Fibroblast of skin of right quadriceps (primary cell): ENCODE measurements at regions not wholly inside any gene's neighbourhood (a gene's known extent, or its start where the extent isn't known, plus 50 kb on each side); places are given as distances from the start of the nearest gene placed in this dataset.
"Not testable (repeated sequence)": the region's sequence is repeated elsewhere in the genome, so short reads cannot be mapped to it uniquely, and the experiment has no call there.

Experiments used
- DNase-seq: peaks from one replicate; pipeline ENCODE4 v3.0.0-alpha.2; 2013

DNA sequence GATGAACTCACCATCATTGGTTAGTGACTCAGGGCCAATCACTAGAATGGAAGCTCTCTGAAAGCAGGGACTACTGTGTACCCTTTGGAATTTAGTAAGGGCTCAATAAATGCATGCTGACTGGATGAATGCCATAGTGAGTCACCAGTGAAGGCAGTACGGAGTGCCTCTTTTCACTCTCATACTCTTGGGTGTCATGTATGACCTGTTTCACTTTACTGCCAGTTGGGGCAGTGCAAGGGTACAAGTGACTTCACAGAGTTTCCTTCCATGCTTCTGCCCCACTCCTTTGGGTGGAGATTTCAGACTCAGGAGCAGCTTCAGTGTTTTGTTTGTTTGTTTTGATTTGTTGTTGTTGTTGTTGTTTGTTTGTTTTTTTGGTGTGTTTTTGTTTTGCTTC is 57.7 kb downstream of the SOX3 start:
- no peak for DNase-seq

DNA sequence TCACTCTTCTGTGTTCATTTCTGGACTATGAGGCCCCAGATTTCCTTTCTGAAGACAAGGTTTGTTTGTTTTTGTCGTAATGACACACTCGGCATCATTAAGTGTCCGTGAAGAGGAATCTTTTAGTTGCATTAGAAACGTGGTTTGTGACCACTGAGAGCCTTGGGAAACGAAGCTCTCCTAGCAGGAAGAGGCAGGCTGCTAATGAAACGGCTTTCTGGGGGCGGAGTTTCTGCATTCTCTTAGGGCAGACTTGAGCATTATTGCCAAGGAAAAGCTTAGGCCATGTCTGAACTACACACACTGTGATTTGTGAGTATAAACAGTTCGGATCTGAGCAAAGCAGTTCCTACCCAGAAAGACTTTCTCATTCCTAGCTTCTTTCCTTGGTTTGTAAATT is 64.0 kb downstream of the SOX3 start:
- no peak for DNase-seq

DNA sequence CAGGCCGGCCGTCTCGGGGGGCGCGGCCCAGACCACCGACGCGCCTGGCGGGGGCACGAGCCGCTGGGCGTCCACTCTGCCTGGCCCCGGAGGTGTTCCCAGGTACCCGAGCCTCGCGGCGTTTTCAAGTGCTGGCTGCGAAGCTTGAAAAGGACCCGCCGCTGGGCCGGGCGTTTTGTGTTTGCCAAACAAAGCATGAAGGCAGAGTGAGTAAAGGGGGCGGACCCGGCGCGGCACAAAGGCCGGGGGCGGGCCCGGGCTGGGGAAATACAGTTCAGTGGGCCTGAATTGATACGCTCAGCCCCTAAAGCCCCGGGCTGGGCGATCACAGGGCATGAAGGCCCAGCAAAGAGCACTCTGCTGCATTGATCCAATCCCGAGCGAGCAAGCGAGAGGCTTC is 65.4 kb downstream of the SOX3 start:
- DNase-seq, result no peak

DNA sequence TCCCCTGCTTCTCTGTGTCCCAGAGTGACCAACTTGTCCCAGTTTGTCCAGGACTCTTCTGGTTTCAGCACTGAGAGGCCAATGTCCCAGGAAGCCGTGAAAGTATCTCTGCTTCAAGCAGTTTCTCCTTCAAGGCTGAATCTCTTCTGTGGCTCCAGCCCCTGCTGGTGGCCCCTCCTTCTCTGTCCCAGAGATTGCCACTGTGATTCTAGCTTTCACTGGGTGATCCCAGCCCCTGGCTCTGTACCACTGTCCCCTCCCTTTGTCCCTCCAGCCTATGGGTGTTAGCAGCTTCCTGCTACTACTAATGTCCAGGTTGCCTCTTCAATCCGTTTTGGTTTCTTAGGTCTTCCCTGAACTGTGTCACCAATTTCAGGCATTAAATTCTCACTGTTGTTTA is 70.5 kb downstream of the SOX3 start:
- no peak for DNase-seq

DNA sequence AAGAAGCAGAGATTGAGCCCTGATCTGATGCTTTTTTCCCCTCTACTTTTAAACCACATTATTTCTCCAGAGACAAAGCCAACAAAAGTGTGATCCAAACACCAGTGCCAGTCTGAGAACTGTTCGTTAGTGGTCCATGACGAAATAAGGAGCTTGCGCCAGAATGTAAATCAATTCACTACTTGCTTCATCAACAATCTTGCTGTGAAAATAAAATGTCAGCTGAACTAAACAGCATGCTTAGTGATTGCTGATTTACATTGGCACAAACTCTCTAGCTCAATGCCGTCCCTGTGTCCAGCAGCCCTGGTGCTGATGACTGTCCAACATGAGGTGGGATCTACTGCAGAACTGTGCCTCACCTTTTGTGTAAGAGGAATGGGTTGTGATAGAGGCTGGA is 71.3 kb downstream of the SOX3 start:
- no peak for DNase-seq

DNA sequence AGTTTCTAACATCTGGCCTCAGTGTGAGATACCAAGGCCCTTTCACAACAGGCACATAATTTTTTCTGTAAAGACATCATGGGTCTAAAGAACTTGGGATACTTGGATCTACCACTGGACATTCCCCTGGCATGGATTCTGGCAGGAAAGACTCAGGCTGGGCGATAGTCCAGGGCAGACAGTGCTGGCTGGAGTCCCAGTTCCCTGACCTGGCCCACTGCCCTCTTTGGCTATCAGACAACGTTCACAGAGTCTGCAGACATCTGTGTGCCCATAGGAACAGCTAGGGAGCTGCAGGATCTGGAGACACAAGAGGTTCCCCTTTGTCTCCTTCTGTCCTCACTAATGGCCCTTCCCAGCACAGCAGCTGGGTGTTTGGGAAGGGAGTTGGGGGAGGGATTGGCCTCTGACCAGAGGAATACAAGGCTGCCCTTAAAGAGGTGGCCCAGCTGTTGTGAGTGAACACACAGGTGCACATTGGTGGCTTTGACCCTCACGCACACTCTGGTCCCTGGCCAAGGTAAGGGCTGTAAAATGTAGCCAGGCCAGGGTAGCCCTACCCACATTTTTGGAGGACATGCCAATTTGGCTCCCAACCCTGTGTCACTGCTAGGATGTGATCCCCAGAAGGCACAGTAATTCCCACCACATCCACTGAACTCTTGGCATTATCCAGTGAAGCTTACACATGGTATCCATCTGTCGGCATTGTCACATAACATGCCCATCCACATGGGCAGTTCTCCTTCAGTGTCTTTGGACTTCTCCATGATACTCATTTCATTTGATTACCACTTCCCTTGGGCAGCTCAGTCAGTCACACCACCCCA is 72.3 kb downstream of the SOX3 start:
- DNase-seq, result no peak

DNA sequence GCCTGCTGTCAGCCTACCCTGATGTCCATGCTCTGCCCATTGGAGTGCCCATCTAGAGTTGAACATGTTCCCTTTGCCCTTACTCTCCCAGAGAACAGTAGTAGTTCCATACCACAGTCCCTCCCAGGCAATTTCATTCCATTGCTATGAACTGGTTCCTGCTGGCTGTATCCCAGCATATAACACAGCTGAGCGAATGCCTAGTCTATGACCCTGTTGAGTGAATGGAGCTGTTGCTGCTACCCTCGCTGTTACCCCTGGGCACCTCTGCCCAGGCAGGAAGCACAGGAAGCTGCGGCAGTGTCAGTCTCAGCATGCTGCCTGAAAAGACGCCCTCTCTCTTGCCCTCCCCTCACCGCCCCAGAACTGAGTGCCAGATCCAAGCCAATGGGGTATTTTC is 73.3 kb downstream of the SOX3 start:
- DNase-seq, result no peak

DNA sequence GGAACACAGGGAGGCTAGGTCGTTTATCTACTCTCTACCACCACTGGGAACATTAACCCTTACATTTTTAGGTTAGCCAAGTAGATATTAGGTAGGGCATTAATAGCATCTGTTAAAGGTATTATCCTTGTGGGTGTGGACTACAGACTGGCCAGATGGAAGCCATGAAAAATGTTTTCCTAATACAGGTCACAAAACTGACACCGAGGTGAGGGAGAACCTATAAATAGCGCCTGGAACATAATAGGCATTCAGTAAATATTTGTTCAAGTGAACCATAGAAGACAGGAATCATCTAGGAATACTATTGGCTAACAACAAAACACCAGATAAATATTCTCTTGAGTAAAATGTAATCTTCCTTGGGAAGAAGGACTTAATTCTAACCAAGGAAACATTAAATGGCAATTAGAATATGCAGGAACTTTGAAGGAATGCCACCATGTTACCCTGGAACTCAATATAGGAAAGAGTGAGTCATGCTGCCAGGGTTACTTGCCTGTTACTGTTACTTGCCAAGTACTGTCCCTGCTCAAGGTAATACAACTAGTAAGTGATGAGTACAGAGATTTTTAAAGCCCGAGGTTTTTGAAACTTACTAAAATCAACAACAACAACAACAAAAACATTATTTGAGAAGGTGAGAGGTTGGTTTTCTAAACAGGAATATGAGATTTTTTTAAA is 79.0 kb downstream of the SOX3 start:
- DNase-seq, result no peak

DNA sequence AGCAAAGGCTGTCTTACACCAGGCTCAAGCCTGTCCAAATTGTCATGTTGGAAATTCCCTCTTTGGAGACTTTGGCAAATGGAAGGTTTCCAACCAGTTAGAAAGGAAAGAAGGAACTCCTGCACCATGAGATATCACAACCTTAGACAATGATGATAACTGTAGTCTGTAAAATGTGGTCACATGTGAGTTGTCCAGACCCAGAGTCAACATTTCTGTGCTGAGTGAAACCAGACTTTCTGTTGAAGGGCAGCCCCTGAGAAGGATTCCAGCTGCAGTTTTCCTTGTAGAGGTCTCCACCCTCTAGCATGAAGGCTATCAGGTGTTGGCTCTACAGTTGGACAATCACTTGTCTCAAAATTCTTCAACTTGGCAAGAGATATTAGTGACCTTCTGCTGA is 82.4 kb downstream of the SOX3 start:
- DNase-seq, result no peak

DNA sequence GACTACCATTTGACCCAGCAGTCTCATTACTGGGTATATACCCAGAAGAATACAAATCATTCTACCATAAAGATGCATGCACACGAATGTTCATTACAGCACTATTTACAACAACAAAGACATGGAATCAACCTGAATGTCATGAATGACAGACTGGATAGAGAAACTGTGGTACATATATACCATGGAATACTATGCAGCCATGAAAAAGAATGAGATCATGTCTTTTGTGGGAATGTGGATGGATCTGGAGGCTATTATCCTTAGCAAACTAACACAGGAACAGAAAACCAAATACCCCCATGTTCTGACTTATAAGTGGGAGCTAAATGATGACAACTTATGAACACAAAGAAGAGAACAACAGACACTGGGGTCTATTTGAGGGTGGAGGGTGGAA is 102.7 kb downstream of the SOX3 start:
- DNase-seq, result not testable (repeated sequence)

DNA sequence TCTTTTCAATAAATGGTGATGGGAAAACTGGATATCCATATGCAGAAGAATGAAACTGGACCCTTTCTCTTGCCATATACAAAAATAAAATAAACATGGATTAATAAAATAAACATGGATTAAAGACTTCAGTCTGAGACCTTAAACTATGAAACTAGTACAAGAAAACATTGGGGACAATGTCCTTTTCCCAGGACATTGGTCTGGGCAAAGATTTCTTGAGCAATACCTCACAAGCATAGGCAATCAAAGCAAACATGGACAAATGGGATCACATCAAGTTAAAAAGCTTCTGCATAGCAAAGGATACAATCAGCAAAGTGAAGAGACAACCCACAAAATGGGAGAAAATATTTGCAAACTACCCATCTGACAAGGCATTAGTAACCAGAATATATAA is 108.5 kb downstream of the SOX3 start:
- not testable (repeated sequence) for DNase-seq

DNA sequence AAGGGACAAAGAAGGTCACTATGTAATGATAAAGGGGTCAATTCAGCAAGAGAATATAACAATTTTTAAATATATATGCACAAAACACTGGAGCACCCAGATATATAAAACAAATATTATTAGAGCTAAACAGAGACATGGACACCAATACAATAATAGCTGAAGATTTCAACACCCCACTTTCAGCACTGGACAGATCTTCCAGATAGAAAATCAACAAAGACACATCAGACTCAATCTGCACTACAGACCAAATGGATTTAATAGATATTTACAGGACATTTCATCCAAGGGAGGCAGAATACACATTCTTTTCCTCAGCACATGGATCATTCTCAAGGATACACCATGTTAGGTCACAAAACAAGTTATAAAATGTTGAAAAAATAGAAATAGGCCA is 111.4 kb downstream of the SOX3 start:
- no peak for DNase-seq

DNA sequence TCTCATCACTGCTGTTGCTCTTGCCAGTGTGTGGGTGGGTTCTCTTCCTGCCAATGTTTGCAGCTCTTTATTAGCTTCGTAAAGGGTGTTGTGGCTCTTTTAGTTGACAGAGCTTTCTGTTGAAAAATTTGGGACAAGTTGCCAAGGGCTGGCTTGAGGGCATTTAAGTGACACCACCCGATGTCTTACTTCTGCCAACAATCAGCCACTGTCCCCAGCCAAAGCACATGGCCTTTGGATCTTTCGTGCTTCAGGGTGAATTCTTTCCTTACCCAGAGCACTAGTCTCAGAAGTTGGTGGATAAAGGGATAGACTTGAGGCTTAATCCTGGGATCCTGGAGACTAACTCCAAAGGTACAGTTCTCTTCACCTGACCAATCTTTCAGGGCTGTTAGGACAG is 113.6 kb downstream of the SOX3 start:
- no peak for DNase-seq

DNA sequence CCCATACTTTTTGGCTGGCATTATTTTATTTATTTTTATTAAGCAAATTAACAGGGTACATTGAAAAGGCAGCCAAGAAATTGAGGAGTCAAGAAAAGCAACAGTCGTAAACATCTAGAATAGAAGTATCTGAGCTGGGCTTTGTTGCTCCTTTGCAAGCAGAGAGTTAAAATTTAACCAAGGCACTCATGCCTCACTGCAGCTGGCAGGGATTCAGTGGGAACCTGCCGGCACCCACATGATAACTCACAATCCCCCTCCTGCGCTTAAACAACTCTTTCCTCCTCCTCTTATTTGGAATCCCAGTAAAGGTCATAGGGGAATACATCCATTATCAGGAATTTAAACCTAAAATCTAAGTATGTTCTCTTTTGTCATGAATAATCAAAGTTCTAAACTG is 115.5 kb downstream of the SOX3 start:
- DNase-seq, result no peak

DNA sequence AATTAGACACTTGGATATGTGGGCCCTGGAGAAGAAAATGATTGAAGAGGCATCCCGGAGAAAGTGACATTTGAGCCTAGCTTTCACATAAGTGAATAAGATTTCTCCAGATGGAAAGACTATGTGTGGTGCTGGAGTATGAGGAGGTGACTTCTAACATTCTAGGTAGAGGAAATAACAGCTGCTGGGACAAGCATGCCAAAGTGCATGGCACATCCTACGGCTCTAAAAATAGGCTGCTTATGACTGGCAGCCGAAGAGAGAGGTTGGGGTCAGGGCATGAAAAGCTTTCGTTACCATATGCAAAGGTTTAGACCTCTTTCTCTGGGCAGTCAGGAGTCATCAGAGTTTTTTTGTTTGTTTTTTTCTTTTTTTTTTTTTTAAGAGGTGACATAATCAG is 142.0 kb downstream of the SOX3 start:
- DNase-seq, result no peak

DNA sequence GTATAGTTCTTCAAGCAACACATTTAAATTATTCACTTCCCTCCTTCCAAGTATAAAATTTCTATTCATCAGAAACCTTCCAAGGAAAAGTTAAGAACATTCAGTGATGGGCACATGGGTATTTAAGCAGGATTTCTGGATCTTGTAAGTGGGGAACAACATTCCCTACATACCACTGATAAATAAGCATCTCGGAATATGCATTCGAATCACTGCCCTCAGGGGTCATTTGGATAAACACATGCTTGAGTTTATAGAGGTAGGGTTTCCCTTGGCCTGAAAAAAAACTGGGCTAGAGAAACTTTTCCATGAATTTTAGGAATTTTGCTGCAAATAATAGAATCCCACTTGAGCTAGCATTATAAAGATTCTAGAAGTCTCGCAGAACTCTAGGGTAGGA is 143.9 kb downstream of the SOX3 start:
- DNase-seq, result no peak

DNA sequence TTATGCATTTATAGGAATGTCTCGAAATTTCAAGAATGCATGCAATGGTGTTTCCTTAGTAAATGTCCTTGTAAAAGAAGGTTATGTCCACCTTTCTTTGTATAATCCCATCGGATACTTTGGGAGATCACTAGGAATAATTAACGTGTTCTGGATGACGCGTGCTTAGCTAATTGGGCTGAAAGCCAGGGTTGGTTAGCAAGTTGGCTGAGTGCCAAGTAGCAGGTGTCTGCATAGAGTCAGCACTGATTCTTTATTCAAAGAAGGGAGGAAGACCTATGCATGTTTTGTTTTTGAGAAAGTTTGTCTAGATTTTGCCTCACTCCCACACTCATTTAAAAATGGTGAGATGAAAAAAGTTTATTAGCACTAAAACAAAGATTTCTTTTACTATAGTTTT is 144.6 kb downstream of the SOX3 start:
- no peak for DNase-seq

DNA sequence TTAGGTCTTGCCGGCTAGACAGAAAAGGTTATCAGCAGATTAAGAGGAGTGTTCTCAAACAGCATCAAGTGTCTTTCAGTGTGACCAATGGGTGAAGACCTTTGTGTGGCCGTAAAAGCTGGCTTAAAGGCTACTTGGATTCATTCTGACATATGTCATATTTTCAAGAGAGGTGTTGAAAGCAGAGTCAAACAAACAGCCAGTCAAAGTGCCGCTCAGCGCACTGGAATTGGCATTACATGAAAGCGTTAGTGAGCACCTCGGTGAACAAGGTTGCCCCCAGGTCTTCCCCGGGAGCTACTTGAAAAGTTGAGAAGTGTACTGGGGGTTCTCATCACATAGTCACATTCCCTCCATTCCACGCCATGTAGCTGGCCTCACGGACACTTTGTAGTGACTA is 148.9 kb downstream of the SOX3 start:
- DNase-seq, result no peak

DNA sequence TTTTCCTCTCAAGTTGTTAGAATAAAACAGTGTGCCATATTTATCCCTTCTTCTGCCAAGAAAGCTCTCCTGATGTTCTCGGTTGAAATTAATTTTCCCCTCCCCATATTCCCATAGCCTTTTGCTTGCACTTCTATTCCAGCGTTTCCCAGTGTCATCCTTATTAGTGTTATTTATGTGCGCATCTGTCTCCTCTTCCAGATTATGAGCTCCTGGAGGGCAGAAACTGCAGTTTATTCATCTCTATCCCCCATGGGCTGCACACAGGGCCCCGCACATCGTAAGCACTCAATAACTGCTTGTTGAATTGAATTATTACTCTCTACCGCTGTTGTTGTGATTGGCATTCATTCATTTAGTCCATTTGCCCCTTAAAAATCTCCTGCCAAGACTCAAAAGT is 149.4 kb downstream of the SOX3 start:
- no peak for DNase-seq

DNA sequence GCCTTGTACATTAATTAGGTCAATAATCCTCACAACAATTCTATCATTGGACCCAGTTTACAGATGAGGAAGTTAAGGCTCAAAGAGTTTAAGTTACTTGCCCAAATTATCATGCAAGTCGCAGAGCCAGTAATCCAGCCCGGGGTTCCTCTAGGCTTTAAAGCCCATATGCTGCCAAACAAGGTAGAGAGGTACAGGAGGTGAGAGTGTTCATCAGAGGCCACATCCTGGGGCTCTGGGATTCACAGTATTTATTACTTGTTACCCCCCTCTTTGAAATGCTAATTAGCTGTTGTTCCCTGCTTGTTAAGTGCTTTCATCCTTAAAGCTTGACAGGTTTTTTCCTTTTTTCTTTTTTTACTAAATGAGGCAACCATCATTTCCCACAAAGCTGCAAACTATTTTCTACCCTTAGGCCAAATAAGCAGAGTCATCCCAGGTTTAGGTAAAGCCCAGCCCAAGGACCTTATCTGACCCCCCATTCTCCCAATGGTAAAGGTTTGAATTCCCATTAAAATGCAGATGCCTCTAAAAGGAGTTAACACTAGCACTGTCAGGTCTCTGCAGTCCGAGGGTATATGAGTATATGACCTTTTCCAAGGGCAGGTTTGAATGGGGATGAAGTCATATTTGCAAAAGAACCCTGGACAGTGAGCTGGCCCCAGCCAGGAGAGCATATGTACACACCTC is 150.3 kb downstream of the SOX3 start:
- no peak for DNase-seq

DNA sequence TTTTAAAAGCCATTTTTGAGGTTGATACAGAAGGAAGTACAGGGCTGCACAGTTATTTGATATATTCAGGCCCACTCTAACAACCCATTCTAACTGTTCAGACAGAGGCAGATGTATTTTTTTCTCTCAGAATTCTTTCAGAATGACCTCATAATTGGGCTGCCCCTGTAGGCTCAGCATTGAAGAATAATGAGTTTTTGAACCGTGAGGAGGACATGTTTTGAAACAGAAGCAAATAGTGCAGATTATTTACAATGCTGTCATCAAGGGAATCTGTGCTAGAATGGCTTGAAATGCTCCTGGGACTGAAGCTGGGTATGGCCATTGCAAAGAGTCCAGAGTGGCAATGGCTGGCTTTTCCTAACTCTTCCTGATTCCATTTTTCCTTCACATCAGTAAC is 158.1 kb downstream of the SOX3 start:
- no peak for DNase-seq

DNA sequence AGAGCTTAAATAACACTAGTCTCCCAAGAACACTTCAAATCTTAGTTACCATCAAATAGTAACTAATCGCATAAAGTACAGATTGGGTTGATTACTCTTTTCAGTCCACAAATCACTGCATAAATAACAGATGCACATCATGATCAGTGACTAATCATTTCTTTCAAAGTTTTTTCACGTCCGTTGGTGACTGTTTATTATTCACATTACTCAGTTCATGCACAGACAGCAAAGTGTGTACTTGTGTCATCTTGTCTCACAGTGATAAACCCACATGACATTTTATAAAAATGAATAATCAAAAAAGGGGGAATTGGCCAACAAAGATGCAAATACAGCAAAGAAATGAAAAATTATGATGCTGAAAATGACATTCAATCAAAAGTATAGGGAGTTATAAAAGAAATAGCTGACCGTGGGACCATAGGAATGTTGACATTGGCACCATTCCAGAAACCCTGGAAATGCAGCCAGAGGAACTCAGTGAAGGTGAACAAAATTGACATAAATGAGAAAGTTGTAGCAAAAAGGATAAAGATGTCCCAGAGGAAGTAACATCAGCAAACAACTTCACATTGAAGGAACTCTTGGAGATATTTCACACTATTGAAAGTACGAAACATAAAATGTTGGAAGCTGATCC is 161.5 kb downstream of the SOX3 start:
- no peak for DNase-seq

DNA sequence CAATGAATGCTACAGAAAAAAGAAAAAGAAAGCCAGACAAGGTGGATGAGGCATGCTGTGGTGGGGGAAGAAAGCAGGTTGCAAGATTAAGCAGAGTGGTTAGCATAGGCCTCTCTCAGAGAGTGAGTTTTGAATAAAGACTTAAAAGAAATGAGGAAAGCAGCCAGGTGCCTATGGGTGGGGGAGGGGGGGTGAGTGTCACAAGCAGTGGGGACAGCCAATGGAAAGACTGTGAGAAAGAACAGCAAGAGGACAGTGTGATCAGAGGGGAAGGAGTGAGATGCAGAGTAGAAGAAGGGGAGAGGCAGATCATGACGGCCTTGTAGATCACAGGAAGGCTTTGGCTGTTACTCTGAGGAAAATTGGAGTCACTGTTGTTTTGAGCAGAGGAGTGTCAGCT is 162.5 kb downstream of the SOX3 start:
- no peak for DNase-seq

DNA sequence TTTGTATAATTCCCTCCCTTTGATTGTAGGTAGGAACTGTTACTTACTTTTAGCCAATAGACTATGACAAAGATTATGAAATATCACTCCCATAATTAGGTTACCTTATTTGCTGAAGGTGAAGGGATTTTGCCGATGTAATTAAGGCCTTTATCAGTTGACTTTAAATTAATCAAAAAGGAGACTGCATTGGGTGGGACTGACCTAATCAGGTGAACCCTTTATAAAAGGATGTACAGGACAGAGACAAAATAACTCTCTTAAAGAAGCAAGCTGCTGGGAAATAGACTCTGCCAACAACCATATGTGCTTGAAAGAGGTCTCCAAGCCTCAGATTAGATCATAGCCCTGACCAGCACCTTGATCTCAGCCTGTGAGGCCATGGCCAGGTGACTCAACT is 167.6 kb downstream of the SOX3 start:
- no peak for DNase-seq
